ENCODE measurements at regions not wholly inside any gene's neighbourhood (a gene's known extent, or its start where the extent isn't known, plus 50 kb on each side); places are given as distances from the start of the nearest gene placed in this dataset.

- TF ChIP-seq GLIS3 (CRISPR knock-in tag; IDR thresholded peaks at IDR 0.05) (no peak), CSRNP3 (CRISPR knock-in tag; IDR thresholded peaks at IDR 0.05) (no peak), ESRRG (CRISPR knock-in tag; IDR thresholded peaks at IDR 0.05) (no peak), ZC3H10 (CRISPR knock-in tag; IDR thresholded peaks at IDR 0.05) (no peak), BACH2 (CRISPR knock-in tag; IDR thresholded peaks at IDR 0.05; ENCODE audit: borderline replicate concordance) (no peak), ARNTL (CRISPR knock-in tag; IDR thresholded peaks at IDR 0.05; ENCODE audit: borderline replicate concordance, low read depth) (no peak)
These were observed 232.8 kb downstream of the GALR1 start for GRCh38 chr18:77482190-77483085.

GRCh38 chr18:77486985-77487384 lies 237.3 kb downstream of the GALR1 start:
- ATAC-seq: no peak
- TF ChIP-seq ZFP30 (CRISPR knock-in tag; IDR thresholded peaks at IDR 0.05): no peak

More at GRCh38 chr18:77482190-77483085, 232.8 kb downstream of the GALR1 start:
- ATAC-seq: no peak

- no peak for TF ChIP-seq ESRRG (CRISPR knock-in tag; IDR thresholded peaks at IDR 0.05)
- no peak for ATAC-seq
These were observed 238.5 kb downstream of the GALR1 start for GRCh38 chr18:77487951-77488740.

- no peak for ATAC-seq
- TF ChIP-seq POU6F1 (CRISPR knock-in tag; IDR thresholded peaks at IDR 0.05; ENCODE audit: borderline replicate concordance, low read depth): no peak
- TF ChIP-seq ZNF565 (CRISPR knock-in tag; conservative IDR thresholded peaks at IDR 0.05; ENCODE audit: low read depth): no peak
- no peak for TF ChIP-seq TSHZ2 (CRISPR knock-in tag; IDR thresholded peaks at IDR 0.05)
- no peak for TF ChIP-seq ZC3H10 (CRISPR knock-in tag; IDR thresholded peaks at IDR 0.05)
- TF ChIP-seq BACH2 (CRISPR knock-in tag; IDR thresholded peaks at IDR 0.05; ENCODE audit: borderline replicate concordance): no peak
- TF ChIP-seq OSR1 (CRISPR knock-in tag; IDR thresholded peaks at IDR 0.05): no peak
- TF ChIP-seq CREB5 (CRISPR knock-in tag; IDR thresholded peaks at IDR 0.05; ENCODE audit: low read depth): no peak
- TF ChIP-seq ZNF8 (CRISPR knock-in tag; IDR thresholded peaks at IDR 0.05): no peak
- TF ChIP-seq RARB (CRISPR knock-in tag; IDR thresholded peaks at IDR 0.05): no peak
- TF ChIP-seq ZFP3 (CRISPR knock-in tag; IDR thresholded peaks at IDR 0.05): no peak
- no peak for TF ChIP-seq ISL1 (CRISPR knock-in tag; IDR thresholded peaks at IDR 0.05)
- no peak for TF ChIP-seq PPARA (CRISPR knock-in tag; IDR thresholded peaks at IDR 0.05; ENCODE audit: borderline replicate concordance)
- TF ChIP-seq ZNF70 (CRISPR knock-in tag; IDR thresholded peaks at IDR 0.05): no peak
- TF ChIP-seq ARNTL (CRISPR knock-in tag; IDR thresholded peaks at IDR 0.05; ENCODE audit: borderline replicate concordance, low read depth): no peak
These were observed 245.4 kb downstream of the GALR1 start for GRCh38 chr18:77495079-77495478.
